ENCODE measurements at regions not wholly inside any gene's neighbourhood (a gene's known extent, or its start where the extent isn't known, plus 50 kb on each side); places are given as distances from the start of the nearest gene placed in this dataset.

- DNase-seq: no peak
- H3K27me3 Mint-ChIP-seq (ENCODE audit: unreplicated experiment): peaks cover 2% of the 10 kb centered on the region
- no peak overlapping the region for H3K27ac Mint-ChIP-seq (ENCODE audit: unreplicated experiment)
- H3K9me3 Mint-ChIP-seq (ENCODE audit: unreplicated experiment): no peaks in the 10 kb centered on the region
- no peak overlapping the region for H3K4me3 Mint-ChIP-seq (ENCODE audit: unreplicated experiment)
- peaks cover 16% of the 10 kb centered on the region for H3K4me1 Mint-ChIP-seq (ENCODE audit: low read depth, unreplicated experiment)
- TF ChIP-seq, protein P1, sequence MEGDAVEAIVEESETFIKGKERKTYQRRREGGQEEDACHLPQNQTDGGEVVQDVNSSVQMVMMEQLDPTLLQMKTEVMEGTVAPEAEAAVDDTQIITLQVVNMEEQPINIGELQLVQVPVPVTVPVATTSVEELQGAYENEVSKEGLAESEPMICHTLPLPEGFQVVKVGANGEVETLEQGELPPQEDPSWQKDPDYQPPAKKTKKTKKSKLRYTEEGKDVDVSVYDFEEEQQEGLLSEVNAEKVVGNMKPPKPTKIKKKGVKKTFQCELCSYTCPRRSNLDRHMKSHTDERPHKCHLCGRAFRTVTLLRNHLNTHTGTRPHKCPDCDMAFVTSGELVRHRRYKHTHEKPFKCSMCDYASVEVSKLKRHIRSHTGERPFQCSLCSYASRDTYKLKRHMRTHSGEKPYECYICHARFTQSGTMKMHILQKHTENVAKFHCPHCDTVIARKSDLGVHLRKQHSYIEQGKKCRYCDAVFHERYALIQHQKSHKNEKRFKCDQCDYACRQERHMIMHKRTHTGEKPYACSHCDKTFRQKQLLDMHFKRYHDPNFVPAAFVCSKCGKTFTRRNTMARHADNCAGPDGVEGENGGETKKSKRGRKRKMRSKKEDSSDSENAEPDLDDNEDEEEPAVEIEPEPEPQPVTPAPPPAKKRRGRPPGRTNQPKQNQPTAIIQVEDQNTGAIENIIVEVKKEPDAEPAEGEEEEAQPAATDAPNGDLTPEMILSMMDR (IDR thresholded peaks at IDR 0.05; ENCODE audit: partially characterized antibody, unreplicated experiment): no peak
- no peaks in the 10 kb centered on the region for H3K36me3 Mint-ChIP-seq (ENCODE audit: unreplicated experiment)
Measured at GRCh38 chr17:71399221-71399620, 721.6 kb upstream of the SOX9 start.

GRCh38 chr17:71399649-71400048 lies 721.2 kb upstream of the SOX9 start:
- TF ChIP-seq, protein P1 (IDR thresholded peaks at IDR 0.05; ENCODE audit: partially characterized antibody, unreplicated experiment): no peak
- peaks cover 2% of the 10 kb centered on the region for H3K27me3 Mint-ChIP-seq (ENCODE audit: unreplicated experiment)
- no peak overlapping the region for H3K4me3 Mint-ChIP-seq (ENCODE audit: unreplicated experiment)
- no peak for DNase-seq
- H3K36me3 Mint-ChIP-seq (ENCODE audit: unreplicated experiment): no peaks in the 10 kb centered on the region
- peaks cover 16% of the 10 kb centered on the region for H3K4me1 Mint-ChIP-seq (ENCODE audit: low read depth, unreplicated experiment)
- no peak overlapping the region for H3K27ac Mint-ChIP-seq (ENCODE audit: unreplicated experiment)
- H3K9me3 Mint-ChIP-seq (ENCODE audit: unreplicated experiment): no peaks in the 10 kb centered on the region

- DNase-seq: no peak
- TF ChIP-seq, protein P1 (IDR thresholded peaks at IDR 0.05; ENCODE audit: partially characterized antibody, unreplicated experiment): no peak
- H3K27ac Mint-ChIP-seq (ENCODE audit: unreplicated experiment): no peak overlapping the region
- peaks cover 16% of the 10 kb centered on the region for H3K4me1 Mint-ChIP-seq (ENCODE audit: low read depth, unreplicated experiment)
- H3K4me3 Mint-ChIP-seq (ENCODE audit: unreplicated experiment): no peak overlapping the region
- H3K36me3 Mint-ChIP-seq (ENCODE audit: unreplicated experiment): no peaks in the 10 kb centered on the region
- no peaks in the 10 kb centered on the region for H3K9me3 Mint-ChIP-seq (ENCODE audit: unreplicated experiment)
- H3K27me3 Mint-ChIP-seq (ENCODE audit: unreplicated experiment): peaks cover 2% of the 10 kb centered on the region
Measured at GRCh38 chr17:71402007-71402406, 718.8 kb upstream of the SOX9 start.

DNA sequence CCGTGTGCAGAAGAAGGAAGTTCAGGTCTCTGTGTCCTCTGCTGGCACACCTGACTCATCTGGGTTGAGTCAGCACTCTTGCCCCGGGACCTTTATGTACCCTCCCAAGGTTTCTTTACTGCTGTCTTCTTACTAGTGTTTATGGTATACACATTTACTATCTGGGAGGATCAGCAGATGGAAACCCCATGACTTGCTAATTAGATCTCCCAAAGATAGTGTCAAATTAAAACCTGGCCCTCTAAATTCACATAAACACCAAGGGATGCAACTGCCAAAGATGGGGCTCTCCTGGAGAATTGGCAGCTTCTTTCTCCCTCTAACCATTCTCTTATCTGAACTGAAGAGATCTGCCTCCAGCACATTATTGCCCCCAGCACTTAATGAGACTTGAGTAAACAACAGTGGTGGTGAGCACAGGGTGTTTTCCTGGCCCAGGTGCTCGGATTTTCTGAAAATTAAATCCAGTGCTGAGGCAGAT lies 718.1 kb upstream of the SOX9 start:
- H3K36me3 Mint-ChIP-seq (ENCODE audit: unreplicated experiment): no peaks in the 10 kb centered on the region
- DNase-seq: no peak
- no peak overlapping the region for H3K27ac Mint-ChIP-seq (ENCODE audit: unreplicated experiment)
- peaks cover 2% of the 10 kb centered on the region for H3K27me3 Mint-ChIP-seq (ENCODE audit: unreplicated experiment)
- TF ChIP-seq, protein P1 (IDR thresholded peaks at IDR 0.05; ENCODE audit: partially characterized antibody, unreplicated experiment): no peak
- H3K4me3 Mint-ChIP-seq (ENCODE audit: unreplicated experiment): no peak overlapping the region
- H3K9me3 Mint-ChIP-seq (ENCODE audit: unreplicated experiment): no peaks in the 10 kb centered on the region
- H3K4me1 Mint-ChIP-seq (ENCODE audit: low read depth, unreplicated experiment): peaks cover 16% of the 10 kb centered on the region

DNA sequence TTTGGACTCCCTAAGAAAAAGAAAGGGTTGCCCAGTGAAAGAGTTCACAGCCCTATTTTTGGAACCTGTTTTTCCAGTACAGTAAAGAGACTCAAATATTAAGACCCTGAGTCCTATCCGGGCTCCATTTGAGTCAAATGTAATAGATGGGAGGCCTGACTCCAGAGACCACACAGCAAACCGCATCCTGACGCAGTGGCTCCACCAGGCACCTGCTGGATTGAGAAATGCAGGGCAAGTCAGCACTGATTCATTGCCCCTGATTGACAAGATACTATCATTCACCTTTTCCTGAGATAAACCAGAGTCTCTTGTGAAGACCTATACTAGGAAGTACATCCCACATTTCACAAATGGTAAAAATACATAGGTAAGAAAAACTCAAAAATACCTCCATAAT lies 715.7 kb upstream of the SOX9 start:
- no peak overlapping the region for H3K27ac Mint-ChIP-seq (ENCODE audit: unreplicated experiment)
- no peaks in the 10 kb centered on the region for H3K36me3 Mint-ChIP-seq (ENCODE audit: unreplicated experiment)
- TF ChIP-seq, protein P1 (IDR thresholded peaks at IDR 0.05; ENCODE audit: partially characterized antibody, unreplicated experiment): no peak
- peaks cover 9% of the 10 kb centered on the region for H3K4me1 Mint-ChIP-seq (ENCODE audit: low read depth, unreplicated experiment)
- no peak for DNase-seq
- peaks cover 2% of the 10 kb centered on the region for H3K27me3 Mint-ChIP-seq (ENCODE audit: unreplicated experiment)
- no peaks in the 10 kb centered on the region for H3K9me3 Mint-ChIP-seq (ENCODE audit: unreplicated experiment)
- no peak overlapping the region for H3K4me3 Mint-ChIP-seq (ENCODE audit: unreplicated experiment)

Data from glutamatergic neuron (in vitro differentiated cells).